ENCODE measurements at regions not wholly inside any gene's neighbourhood (a gene's known extent, or its start where the extent isn't known, plus 50 kb on each side); places are given as distances from the start of the nearest gene placed in this dataset.
"Not testable (repeated sequence)": the region's sequence is repeated elsewhere in the genome, so short reads cannot be mapped to it uniquely, and the experiment has no call there.

DNA sequence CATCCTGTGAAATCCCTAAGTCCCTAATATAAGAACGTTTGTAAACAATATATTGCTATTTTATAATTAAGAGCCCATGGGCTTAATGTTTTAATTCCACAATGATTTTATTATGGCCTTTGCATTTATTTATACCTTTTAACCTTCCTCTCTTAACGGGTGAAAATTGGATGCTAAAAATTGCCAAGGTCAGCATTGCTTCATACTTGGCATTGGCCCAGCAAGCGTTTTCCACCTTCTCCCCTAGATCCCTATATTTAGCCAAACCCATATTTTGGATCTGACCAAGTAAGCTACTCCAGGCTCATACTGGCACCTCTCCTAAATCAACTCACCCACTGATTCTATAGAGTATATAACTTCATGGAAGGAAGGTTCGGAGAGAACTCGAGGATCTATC lies 188.0 kb upstream of the NR2F2 start:
- DNase-seq (ENCODE audit: low spot score): no peak

DNA sequence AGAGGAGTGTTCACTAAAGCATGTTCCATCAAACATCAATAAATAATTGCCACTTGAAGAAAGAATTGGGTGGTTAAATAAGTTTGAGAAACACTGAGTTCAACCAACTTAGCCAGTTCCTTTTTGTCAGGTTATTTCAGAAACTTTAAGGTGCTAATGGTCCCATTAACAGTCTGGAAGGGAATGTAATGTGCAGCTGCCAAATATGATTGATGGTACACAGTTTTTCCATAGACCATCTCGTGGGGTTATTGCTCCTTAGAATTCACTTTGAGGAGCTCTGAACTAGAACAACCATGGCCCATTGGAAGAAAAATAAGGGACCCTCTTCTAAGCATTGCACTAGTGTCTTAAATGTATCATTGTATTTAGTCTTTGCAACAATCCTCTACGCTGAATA lies 185.8 kb upstream of the NR2F2 start:
- no peak for DNase-seq (ENCODE audit: low spot score)

DNA sequence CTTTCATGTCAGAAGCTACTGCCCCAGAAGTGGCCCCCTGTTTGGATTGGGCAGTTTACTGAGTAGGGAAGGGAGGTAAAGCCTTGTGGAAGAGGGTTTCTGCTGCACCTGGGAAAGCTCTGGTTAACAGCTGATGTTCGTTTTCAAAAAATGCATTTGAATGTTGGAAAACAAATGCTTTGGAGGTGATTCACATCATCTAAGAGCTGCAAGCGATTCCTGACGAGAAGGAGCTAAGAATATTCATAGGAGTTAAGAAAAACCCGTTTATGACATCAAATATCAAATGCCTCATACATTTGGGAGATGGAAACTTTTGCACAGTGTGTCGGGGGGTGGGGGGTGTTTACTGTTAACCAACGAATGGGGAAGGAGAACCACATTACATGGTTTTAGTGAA lies 183.8 kb upstream of the NR2F2 start:
- DNase-seq (ENCODE audit: low spot score): no peak

DNA sequence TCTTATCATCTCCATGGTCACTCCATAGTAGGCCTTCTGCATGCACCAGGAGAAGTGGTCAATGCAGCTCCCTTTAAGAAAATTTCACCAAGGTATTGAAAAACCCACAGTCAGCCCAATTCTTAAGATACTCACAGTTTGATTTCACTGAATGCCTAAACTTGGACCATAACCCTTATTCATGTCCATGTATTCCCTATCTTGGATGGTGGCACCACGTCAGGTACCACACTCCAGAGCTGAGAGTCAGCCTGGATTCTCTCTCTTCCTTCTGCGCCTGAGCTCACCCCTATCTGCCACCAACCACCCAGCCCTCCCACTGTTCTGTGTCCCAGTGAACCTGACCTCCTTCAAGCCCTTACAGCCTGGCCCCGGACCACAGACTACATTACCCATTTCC lies 183.2 kb upstream of the NR2F2 start:
- DNase-seq (ENCODE audit: low spot score): no peak

DNA sequence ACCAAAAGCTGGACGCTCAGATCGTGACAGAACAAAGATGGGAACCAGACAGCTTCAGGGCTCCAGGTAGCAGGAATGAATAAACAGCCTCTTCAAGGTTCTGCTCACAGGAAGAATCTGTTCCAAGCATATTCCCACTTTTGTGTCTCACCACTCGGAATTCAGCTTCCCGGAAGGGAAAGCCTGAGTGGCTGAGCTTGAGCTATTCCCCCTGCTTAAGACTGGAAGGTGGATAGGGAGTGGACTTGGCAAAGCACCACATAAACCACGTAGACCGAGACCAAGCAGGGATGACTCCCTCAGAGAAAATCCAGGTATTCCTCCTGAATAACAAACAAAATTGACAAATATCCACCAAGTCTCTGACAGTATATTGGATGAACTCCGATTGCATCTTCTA lies 180.2 kb upstream of the NR2F2 start:
- no peak for DNase-seq (ENCODE audit: low spot score)

DNA sequence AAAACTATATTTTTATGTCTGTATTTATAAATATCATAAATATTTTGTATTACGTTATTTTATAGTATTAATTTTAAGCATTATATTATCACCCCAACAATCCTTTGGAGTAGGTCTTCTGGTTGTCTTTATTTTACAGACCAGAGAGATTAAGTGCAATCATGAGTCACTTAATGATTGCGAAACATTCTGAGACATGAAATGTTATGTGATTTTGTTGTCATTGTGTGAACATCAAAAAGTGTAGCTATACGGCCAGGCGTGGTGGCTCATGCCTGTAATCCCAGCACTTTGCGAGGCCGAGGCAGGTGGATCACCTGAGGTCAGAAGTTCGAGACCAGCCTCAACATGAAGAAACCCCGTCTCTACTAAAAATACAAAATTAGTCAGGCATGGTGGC lies 178.8 kb upstream of the NR2F2 start:
- DNase-seq (ENCODE audit: low spot score): not testable (repeated sequence)

DNA sequence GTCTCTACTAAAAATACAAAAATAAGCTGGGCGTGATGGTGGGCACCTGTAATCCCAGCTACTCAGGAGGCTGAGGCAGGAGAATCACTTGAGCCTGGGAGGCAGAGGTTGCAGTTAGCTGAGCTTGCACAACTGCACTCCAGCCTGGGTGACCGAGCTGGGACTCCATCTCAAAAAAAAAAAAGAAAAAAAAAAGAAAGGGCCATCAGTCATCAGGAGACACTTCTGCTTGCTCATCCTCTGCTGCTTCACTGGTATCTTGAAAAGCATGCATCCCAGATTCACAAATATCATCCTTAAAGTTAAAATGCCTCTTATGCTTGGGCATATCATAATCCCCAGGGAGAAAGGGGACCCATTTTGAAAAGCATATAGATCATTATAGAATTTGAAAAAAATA lies 176.6 kb upstream of the NR2F2 start:
- no peak for DNase-seq (ENCODE audit: low spot score)

DNA sequence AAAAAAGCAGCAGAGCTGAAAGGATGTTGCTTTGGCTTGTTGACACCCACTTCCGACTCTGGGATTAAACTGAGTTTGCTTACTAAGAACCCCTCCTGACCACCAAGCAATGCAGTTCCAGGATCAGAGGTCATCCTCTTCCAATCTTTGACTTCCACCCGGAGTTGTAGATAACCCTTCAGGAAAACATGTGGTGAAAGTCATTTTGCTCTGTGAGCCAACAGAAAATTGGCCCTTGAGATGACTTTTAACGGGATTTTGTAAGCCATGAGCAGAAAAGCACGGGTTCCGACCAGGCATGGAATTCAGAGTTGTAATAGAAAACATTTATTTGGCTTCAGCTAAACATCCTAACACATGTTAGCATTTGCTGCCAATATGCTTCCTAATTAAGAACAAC lies 171.6 kb upstream of the NR2F2 start:
- no peak for DNase-seq (ENCODE audit: low spot score)

DNA sequence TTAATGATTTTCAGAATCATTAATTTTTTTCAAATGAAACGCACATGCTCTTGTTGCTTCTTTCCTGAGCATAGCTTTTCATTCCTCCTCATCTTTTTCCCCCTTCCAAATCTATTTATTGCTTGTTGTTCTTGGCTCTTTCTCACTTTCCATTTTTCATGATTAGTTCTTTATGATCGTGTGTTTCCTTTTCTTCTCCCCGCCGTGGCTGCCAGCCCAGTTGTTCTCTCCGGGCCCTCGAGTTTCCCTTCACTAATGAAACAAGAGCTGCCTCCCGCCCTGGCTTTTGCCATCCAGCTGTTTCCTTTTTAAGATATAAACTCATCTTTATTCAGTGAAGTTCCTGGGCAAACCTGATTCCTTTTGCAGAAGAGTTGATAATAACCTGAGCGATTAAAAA lies 170.2 kb upstream of the NR2F2 start:
- no peak for DNase-seq (ENCODE audit: low spot score)

DNA sequence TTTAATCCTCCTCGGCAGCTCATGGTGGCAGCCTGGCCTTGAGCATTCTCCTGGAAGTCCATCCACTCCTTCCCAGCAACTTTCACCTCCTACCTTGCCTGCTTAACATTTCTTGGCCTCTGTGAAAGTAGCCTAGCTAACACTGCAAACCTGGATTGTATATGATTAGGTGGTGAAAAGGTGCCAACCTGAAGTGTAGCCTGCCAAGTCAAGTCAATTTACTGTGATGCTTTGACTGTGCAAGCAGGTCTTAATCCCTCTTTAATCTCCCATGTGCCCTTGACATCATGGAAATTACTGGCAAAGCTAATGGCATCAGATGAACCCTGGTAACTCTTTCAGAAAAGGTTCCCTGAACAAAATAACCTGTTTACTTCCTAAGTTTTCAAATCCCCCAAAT lies 169.7 kb upstream of the NR2F2 start:
- DNase-seq (ENCODE audit: low spot score): no peak

DNA sequence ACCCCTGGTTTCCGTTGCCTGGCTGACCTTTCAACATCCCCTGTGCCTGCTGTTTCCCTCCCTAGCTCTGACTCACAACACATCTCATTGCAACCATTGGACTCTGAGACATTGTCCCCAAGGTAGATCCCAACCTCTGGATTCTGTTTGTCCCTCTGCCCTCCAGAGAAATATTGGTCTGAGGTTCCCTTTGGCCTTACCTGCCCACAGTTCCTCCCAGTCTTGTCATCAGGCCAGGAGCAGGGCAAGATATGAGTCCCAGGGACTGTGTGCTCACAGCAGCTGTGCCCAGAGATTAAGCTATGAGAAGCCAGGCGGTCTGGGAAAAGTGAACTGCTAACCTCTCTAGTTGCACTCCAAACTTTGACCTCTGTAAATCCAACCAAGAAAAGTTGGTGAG lies 168.2 kb upstream of the NR2F2 start:
- DNase-seq (ENCODE audit: low spot score): no peak

DNA sequence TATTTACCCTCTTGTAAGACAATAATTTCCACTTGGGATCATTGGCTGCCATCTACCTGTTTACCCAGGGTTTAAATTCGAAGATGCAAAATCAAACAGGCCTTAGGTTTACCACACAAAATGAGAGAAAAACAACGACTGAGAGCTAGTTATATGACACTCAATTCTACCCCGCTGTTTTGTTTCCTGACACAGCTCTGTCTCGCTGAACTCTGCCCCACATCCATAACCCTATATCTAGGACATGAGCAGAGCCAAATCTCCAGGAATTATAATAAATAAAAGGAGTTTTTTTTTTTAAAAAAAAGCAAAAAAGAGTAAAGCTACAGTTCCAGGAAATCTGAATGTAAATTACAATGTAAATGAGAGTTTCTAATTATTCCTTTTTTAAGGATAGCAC lies 165.4 kb upstream of the NR2F2 start:
- DNase-seq (ENCODE audit: low spot score): no peak

DNA sequence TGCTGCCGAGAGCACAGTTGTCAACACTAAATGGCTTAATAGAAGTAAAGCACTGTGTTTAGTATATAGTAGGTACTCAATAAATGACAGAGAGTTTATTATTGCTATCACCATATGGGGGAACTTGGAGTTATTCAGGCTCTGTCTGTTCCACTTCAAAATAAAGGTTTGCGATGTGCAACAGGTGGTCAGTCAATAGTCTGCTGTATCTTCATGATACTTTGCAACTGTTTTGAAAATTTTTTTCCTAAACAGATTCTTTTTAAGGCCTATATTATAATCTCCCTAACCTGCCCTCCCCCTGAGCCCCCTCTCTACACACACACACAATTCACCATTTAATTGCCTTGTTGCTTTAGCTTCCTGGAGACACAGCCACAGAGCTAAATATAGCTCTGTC lies 164.7 kb upstream of the NR2F2 start:
- DNase-seq (ENCODE audit: low spot score): no peak

DNA sequence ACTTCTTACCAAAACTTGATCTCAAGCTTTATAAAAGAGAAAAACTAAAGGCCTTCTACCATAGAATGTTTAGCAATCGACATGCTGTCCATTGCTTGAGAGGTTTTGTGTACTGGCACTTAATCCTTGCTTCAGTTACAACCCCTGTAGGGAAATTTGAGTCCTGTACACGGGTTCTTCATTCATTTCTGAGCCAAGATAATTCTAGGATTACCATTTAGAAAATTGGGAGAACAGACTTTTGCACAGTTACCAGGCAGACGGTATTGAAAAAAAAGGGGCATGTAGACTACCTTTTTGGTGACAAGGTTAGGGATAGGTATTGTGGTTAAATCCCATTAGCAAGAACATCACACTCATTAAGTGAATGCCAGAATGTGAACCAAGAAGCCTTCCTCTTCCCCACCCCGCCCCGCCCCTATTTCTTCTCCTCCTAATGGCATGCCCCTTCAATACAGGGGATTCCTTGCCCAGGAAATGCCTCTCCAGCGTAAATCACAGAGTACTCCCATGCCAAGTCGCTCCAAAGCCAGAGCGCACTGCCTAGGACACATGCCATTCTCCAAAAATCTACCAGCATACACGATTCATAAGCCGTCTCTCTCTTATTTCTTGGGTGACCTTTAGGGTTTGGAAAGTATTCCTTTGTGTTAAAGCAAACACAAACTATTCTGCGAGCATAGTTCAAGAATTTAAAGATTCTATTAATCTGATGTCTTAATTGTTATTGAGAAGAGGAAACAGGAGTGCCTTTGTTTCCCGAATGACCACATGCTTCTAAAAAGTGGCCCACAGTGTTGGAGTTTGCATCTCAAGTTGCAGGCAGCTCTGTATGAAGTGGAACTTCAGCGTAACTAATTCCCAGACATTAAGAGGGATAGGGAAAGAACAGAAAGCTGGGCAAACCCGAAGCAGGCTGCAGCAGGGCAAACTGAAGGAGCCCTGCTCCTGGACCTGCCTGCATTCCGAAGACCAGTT lies 164.0 kb upstream of the NR2F2 start:
- no peak for DNase-seq (ENCODE audit: low spot score)

DNA sequence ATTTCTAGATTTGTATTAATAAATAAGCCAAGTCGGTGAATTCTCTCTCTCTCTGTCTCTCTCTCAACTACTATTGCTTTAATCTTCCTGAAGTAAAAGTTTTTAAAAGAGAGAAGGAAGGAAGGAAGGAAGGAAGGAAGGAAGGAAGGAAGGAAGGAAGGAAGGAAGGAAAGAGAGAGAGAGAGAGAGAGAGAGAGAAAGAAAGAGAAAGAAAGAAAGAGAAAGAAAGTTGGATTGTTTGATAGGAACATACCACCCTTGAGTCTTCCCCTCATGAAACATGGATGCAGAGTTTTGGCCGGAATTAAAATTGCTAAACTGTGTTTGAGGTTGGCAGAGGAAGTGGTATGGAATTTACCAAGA lies 159.9 kb upstream of the NR2F2 start:
- not testable (repeated sequence) for DNase-seq (ENCODE audit: low spot score)

DNA sequence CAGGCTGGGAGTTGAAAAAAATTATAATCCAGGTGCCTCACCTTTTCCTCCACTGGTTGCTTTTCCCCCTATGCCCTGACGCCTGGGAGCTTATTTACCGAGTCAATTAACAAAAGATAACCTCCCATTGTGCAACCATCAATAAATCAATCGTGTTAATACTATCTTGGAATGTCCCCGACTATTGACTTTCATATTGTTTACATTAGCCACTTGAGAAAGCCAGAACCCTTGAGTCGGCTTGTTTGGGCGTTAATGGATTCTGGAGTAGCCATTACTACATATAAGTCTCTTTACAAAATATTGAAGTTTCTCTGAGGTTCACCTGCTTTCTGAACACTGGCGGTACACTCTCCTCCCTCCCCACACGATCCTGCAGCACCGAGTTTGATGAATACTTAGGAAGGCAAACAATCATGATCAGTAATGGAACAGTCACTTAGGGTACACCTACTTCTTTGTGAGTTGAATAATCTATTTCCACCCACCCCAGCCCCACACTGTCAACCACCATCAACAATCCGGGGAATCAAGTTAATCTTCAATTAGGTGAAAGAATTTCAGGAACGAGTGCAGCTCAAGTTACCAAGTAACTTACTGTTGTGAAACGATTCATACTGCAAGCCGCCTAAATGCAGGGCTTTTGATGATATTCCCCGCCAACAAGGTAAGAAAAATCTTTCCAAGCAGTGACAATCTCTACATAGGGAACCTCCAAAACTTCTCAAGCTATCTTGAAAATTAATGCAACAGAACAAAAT lies 159.3 kb upstream of the NR2F2 start:
- DNase-seq (ENCODE audit: low spot score): no peak

DNA sequence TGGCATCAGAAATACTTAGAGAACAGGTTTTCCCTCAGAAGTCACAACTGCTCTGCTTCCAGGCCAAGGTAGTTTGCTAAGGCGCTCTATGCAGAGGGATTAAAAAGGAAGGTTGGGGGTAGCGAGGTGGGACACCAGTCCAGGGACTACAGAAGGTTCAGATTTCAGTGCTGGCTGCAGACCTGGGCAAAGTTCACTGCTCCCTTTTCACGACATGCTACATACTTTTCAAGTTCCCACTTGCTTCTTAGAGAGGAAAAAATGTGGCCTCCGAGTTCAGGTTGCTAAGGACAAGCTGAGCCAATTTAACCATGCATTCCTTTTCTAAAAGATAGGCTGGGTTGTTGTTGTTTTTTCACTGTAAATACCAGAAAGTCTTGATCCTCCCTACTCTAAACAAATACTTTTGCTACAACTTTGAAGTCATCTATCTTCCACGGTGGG lies 158.6 kb upstream of the NR2F2 start:
- DNase-seq (ENCODE audit: low spot score): no peak

DNA sequence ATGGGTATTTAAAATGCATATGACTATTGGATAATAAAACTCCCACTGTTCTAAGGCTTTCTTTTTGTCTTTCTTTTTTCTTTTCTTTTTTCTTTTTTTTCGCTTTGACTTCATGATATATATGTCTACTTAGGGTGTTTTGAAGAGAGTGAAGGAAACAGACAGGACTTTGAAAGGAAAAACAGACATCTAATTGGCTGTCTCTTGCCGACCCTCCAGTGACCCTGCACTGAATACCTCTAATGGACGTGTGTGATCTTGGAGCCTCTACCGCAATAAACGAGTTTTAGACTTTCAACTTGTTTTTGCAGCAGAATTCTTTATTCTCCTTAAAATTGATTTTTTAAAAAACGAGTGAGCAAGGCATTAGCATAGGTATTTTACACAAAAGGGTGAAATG lies 158.1 kb upstream of the NR2F2 start:
- DNase-seq (ENCODE audit: low spot score): no peak

DNA sequence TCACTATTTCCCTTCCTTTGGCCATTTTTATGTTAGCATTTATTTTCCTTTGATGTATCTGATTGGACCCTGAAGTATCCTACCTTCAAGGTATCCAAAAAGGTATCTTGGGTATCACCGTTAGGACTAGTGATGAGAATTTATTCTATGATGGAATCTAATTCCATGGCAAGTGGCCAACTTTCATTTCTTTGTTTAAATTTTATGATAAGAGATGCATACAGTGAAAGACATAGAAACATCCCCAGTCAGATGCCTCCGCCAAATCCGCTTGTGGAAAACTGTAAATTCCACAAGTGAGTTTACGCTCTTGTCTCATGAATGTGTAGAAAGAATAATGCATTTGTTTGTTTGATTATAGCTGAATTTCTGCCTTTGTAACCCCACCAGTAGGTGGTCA lies 153.7 kb upstream of the NR2F2 start:
- no peak for DNase-seq (ENCODE audit: low spot score)

DNA sequence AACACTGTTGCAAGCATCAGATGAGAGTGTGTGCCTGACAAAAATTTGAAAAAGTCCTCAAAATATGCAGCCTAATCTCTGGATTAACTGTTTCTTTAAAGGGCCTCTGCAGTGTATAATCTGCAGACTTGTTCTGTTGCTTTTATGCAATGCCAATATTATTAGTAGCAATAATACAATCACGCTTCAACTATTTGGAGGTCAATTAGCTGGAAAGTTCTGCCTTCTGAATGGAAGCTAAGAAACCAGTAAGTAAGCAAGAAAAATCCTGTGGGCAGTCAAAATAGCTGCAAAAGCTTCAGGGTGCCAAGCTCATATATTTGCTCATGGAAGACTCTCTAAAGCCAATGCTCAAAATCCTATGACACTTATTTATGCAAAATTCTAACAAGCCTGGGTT lies 153.2 kb upstream of the NR2F2 start:
- DNase-seq (ENCODE audit: low spot score): no peak

DNA sequence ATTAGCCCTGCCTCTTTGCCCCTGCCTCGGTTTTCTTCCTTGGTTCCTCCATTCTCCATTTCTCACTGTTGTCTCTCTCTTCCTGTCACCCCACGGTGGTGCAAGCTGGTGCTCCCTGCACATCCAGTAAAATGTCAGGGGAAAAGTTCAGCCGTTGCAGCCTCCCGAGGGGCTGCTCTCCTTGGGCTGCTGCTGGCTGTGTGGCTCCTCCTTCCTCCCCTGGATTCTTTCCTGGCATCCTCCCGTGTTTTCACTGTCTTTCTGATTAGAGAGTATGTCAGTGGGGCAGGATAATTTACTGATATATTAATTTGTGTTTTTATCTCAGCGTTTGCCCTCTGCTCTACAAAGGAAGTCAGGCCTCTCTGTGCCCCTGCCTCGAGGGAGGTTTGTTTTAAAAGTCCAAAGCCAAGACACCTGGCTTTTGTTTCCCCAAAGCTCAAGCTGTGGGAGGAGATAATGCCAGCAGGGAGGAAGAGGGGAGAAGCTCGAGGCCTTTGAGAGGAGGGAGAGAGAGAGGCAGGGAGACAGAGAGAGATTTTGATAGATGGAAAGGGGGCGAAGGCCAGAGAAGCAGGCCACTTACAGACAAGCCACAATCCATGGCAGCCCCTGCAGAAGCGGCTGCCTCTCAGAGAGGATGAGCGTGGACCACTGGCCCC lies 150.3 kb upstream of the NR2F2 start:
- no peak for DNase-seq (ENCODE audit: low spot score)

DNA sequence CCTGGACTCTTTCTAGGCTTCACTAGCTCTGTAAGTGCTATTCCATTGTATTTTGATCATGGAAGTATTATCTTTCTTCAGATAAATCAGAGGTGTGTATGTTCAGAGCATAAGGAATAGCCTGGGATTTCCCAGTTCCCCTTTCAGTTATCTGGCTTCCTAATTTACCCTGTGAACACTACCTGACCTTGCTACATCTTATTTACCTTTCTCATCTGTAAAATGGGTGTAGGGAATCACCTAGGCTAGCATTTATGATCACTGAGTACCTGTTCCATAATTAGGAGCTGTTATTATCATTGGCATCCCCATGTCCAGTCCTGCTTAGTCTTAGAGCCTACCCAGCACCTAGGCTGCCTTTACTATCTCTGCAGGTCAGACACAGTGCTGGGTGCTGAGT lies 149.3 kb upstream of the NR2F2 start:
- no peak for DNase-seq (ENCODE audit: low spot score)

DNA sequence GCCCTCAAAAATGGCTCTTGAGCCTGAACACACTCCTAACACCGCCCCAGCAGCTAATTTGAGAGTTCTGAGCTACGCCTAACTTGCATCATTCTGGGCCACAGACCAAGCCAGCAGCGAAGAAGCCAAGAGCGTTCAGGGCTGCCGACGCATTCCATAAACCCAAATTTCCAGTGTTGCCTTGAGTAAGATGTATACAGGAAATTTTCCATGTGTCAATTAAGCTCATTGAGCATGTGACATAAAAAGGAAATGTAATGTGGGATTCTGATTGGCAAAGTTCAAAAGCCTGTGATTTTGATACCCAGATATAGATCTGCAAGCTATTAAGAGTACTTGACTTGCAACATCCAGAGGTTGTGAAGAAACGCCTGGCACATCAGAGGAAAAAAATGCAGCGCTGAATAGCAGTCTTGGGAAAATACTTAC lies 148.6 kb upstream of the NR2F2 start:
- DNase-seq (ENCODE audit: low spot score): no peak

Measured in globus pallidus (tissue), 1 donor.